Omental fat pad (tissue), 3 donors: ENCODE measurements at regions not wholly inside any gene's neighbourhood (a gene's known extent, or its start where the extent isn't known, plus 50 kb on each side); places are given as distances from the start of the nearest gene placed in this dataset.

Source experiments
- ATAC-seq: fragments of 150-250 bp; one replicate; pipeline ENCODE4 v1.9.1; 2016; ENCODE audit warnings: mild to moderate bottlenecking, moderate library complexity; ENCODE audit not compliant: low FRiP score
- DNase-seq: peaks from one replicate; pipeline ENCODE4 v3.0.0-alpha.2; 2019; ENCODE audit warnings: low spot score
- TF ChIP-seq, protein P1 (sequence below), 3 donors: fragments of 450-650 bp; IDR thresholded peaks; one replicate each; pipeline ENCODE4 v1.5.1; 2016 to 2017; ENCODE audit warnings: antibody characterized with exemption in 3 of 3, mild to moderate bottlenecking in 3 of 3, moderate library complexity in 2 of 3

DNA sequence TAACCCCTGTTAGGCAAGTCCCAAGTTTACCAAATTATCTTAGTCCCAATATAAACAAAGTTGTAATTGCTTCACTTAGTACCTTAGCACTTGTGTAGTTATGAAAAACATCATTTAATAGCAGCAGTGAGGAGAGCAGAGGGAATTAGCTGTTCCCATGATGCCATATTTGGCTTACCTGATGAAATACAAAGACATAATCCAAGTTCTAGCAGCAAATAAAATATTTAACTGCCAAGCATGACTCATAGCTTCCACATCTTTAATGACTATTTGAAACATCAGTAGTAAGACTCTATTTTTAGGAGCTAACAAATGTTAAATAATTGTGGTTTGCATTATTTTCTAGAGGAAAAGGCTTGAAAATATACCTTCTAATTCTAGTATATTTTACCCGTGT, 94.0 kb upstream of the MCHR2 start:
- ATAC-seq: peak; percentile 49
- TF ChIP-seq, protein P1, sequence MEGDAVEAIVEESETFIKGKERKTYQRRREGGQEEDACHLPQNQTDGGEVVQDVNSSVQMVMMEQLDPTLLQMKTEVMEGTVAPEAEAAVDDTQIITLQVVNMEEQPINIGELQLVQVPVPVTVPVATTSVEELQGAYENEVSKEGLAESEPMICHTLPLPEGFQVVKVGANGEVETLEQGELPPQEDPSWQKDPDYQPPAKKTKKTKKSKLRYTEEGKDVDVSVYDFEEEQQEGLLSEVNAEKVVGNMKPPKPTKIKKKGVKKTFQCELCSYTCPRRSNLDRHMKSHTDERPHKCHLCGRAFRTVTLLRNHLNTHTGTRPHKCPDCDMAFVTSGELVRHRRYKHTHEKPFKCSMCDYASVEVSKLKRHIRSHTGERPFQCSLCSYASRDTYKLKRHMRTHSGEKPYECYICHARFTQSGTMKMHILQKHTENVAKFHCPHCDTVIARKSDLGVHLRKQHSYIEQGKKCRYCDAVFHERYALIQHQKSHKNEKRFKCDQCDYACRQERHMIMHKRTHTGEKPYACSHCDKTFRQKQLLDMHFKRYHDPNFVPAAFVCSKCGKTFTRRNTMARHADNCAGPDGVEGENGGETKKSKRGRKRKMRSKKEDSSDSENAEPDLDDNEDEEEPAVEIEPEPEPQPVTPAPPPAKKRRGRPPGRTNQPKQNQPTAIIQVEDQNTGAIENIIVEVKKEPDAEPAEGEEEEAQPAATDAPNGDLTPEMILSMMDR (IDR thresholded peaks at IDR 0.05): no peak
- DNase-seq: no peak

DNA sequence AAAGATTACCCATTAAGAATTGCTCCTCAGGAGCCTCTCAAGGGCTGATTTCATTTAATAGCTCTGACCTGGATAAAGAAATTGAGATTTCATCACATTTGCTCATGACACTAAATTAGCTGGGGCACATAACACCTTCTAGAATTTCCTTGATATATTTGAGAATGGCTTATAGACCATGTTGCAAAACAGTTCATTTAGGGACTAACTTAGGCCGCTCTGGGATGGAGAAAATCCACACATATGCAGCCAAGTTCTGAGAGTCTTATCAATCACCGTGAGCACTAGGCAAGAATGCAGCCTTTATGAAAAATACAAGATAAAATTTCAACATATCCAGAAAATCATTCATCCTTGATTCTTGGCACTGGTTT, 91.0 kb upstream of the MCHR2 start:
- ATAC-seq (peak; percentile 86), DNase-seq (no peak)
- TF ChIP-seq, protein P1 (IDR thresholded peaks at IDR 0.05): no peak

DNA sequence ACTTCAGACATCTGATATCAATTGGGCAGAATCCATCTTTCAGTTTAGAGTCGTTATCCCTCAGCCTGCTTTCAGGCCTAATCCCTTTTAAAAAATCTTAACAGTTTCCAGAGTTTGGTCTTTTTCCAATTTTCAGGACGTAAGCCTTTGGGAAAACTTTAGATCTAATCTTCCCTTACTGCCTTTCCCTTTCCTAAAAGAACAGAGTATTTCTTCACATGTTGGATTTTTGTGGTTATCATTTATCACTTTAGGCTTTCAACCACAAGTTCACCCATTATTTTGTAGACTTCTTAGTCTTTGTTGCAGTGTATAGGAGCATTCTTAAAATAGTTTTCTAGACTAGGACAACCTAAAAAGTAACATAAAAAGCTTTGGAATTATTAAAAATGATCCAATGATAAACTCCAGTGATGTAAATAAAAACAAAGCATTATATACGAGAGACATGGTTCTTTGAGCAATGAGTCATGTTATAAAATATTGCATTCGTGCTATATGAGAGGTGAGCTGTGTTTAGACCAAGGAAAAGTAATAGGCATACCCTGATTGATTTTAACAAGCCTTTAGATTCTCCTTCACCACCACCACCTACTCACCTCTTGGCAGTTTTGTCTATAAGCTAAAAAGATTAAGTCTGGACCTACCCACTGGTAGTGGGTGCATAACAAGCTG, 90.4 kb upstream of the MCHR2 start:
- peak; percentile 17 for ATAC-seq
- no peak for DNase-seq
- TF ChIP-seq, protein P1 (IDR thresholded peaks at IDR 0.05): no peak

DNA sequence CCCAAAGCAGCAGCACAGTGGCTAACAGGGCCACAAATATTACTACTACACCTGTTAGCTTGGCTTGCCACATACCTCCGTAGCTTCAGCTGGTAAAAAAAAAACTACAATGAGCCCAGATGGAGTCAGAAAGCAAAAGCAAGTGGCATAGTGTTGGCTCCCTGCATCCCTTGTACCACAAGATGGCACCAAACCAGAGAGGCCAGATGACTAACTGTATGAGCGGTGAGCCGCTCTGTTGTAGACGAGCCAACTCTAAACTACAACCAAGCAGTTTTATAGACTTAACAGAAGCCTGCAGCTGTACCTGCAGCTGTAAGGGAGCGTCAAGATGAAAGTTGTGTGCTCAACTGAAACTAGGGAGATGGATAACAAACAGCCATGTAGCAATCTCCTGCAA, 84.5 kb upstream of the MCHR2 start:
- DNase-seq (no peak), ATAC-seq (no peak)
- TF ChIP-seq, protein P1 (IDR thresholded peaks at IDR 0.05): no peak

DNA sequence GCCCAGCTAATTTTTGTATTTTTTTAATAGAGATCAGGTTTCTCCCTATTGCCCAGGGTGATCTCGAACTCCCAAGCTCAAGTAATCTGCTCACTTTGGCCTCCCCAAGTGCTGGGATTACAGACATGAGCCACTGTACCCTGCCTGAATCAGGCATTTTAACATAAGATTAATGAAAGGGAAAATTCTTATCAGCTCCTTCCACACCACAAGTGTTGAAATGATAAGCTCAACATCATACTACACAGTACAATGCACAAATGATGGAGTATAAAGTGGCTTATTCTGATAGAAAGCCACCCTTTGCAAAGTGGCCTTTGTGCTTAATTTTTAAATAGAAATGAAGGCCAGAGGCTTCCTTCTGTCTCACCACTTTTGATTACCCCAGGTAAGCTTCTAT, 71.3 kb upstream of the MCHR2 start:
- ATAC-seq: no peak

DNA sequence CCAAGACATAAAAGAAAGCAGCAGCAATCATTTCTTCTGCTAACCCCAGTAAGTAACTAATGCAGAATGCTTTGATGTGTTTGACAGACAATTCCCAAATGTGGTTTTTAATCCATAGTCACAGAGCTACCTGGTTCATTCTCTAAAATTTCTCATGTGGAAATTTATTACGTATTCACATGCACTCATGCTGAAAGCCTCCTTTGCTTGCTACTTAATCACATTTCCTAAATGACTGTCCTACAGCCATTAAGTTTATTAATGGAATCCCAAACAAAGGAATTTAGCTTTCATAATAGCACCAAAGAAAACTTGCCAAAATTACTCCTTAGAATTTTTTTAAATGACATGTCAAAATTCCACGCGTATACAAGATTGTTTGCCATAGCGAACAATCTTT, 68.6 kb upstream of the MCHR2 start:
- TF ChIP-seq, protein P1 (IDR thresholded peaks at IDR 0.05): no peak
- ATAC-seq (no peak), DNase-seq (no peak)

More for the DNA sequence above, 71.3 kb upstream of the MCHR2 start:
- TF ChIP-seq, protein P1 (IDR thresholded peaks at IDR 0.05): no peak
- no peak for DNase-seq

DNA sequence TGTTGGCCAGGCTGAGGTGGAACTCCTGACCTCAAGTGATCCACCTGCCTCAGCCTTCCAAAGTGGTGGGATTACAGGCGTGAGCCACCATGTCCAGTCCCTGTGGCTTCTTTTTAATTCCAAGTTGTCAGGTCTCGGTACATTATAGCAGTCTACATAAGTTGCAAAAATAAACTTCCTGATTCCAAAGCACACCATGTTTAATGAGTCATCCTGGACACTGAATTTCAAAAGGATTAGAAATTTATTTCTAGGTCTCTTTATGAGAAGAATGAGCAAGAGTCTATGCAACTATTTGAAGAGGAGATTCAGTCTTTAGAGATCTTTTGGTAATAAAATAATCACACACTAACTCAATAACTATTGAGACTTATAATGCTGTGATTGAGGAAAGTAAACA, 63.9 kb upstream of the MCHR2 start:
- ATAC-seq (no peak), DNase-seq (no peak)
- TF ChIP-seq, protein P1 (IDR thresholded peaks at IDR 0.05): no peak
